ENCODE measurements at regions not wholly inside any gene's neighbourhood (a gene's known extent, or its start where the extent isn't known, plus 50 kb on each side); places are given as distances from the start of the nearest gene placed in this dataset.
"Not testable (repeated sequence)": the region's sequence is repeated elsewhere in the genome, so short reads cannot be mapped to it uniquely, and the experiment has no call there.

DNA sequence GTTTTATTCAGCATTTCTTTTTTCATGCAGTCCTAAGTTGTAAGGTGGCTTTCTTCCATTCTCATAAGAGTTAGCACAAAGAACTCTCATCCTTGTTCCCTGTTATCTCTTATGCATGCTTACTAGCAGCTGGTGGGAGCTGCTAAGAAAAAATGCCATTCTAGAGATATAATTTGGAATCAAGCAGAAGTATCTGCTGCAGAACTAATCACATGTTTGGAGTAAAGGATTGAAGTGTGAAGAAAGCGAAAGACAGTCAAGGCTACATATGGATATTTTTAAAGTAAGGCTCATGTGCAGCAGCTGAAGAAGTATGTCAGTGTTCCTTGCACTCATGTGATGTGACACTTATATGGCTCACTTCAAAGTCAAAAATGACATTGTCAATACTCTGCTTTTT lies 116.2 kb upstream of the PCED1B start:
- H3K4me3 ChIP-seq (ENCODE audit: low read depth, low read length): no peak overlapping the region
- no peak for TF ChIP-seq MYC (IDR thresholded peaks at IDR 0.05; ENCODE audit: low read depth, low read length)
- TF ChIP-seq, protein P1, sequence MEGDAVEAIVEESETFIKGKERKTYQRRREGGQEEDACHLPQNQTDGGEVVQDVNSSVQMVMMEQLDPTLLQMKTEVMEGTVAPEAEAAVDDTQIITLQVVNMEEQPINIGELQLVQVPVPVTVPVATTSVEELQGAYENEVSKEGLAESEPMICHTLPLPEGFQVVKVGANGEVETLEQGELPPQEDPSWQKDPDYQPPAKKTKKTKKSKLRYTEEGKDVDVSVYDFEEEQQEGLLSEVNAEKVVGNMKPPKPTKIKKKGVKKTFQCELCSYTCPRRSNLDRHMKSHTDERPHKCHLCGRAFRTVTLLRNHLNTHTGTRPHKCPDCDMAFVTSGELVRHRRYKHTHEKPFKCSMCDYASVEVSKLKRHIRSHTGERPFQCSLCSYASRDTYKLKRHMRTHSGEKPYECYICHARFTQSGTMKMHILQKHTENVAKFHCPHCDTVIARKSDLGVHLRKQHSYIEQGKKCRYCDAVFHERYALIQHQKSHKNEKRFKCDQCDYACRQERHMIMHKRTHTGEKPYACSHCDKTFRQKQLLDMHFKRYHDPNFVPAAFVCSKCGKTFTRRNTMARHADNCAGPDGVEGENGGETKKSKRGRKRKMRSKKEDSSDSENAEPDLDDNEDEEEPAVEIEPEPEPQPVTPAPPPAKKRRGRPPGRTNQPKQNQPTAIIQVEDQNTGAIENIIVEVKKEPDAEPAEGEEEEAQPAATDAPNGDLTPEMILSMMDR (IDR thresholded peaks at IDR 0.05; ENCODE audit: low read depth, low read length): no peak
- no peak for TF ChIP-seq POLR2A (IDR thresholded peaks at IDR 0.05; ENCODE audit: extremely low read depth, insufficient read length)
- TF ChIP-seq, protein P2, sequence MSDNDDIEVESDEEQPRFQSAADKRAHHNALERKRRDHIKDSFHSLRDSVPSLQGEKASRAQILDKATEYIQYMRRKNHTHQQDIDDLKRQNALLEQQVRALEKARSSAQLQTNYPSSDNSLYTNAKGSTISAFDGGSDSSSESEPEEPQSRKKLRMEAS (IDR thresholded peaks at IDR 0.05; ENCODE audit: low read depth, low read length): no peak
- DNase-seq (ENCODE audit: low read depth): no peak

DNA sequence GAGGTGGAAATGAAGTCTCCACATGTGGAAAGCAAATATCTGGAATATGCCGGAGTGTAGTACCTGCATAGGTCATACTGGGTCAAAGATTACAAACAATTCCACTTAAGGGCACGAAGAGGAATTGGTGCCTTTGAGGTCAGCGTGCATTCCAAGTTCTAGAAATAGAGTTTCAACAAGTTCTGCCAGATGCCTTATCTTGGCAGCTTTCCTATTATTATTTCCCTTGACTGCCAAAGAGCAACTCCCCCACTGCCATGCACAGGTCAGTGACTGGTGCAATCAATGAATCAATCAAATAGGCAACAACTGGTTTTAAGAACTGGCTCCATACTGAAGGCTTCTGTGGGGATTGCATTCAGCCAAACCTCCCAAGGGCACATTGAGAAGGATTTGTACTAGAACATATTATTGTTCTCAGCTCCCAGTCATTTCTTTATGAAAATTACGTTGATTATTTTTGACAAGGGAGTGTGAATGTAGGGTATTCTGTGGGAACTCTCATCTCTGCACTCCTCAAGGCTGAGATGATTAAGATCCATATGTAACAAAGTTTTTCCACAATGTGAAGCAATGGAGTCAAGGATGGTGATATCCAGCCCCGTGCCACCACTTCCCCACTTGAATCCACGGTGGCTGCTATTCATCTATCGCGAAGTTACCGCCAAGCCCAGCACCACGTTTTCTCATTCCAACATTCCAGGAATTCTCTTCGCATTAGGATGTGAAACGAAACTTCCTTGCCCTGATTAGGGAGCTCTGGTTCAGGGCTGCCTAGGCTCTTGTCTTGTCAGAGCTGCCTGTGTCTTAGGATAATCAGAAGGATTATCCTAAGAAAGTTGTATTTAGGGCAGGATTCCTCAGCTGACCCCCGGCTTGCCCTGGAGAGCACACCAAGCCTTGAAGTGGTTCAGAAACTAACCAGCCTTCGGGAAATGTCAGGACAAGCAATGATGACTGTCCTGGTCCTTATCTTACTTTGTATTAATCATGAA lies 115.1 kb upstream of the PCED1B start:
- TF ChIP-seq, protein P1 (IDR thresholded peaks at IDR 0.05; ENCODE audit: low read depth, low read length): no peak
- TF ChIP-seq, protein P2 (IDR thresholded peaks at IDR 0.05; ENCODE audit: low read depth, low read length): no peak
- TF ChIP-seq MYC (IDR thresholded peaks at IDR 0.05; ENCODE audit: low read depth, low read length): no peak
- no peak for TF ChIP-seq POLR2A (IDR thresholded peaks at IDR 0.05; ENCODE audit: extremely low read depth, insufficient read length)
- H3K4me3 ChIP-seq (ENCODE audit: low read depth, low read length): no peak overlapping the region
- DNase-seq (ENCODE audit: low read depth): no peak

DNA sequence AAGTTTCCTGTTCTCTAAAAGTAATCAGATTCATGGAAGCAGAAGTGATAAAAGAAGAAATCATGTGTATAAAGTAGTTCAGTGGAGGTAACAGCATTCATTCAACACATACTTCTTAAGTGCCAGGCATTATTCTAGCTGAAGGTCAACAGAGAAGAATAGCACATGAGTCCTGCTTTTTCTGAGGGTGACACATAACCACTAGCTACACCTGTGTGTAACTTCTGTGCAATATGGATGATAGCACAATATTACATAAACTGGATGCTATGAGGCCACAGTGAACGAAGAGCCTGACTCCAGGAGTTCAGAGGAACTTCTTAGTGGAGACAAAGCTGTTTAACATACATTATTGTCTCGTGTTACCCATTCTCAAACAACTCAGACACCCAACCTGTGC lies 114.3 kb upstream of the PCED1B start:
- DNase-seq (ENCODE audit: low read depth): no peak
- H3K4me3 ChIP-seq (ENCODE audit: low read depth, low read length): no peak overlapping the region
- no peak for TF ChIP-seq POLR2A (IDR thresholded peaks at IDR 0.05; ENCODE audit: extremely low read depth, insufficient read length)
- TF ChIP-seq, protein P2 (IDR thresholded peaks at IDR 0.05; ENCODE audit: low read depth, low read length): no peak
- TF ChIP-seq MYC (IDR thresholded peaks at IDR 0.05; ENCODE audit: low read depth, low read length): no peak
- TF ChIP-seq, protein P1 (IDR thresholded peaks at IDR 0.05; ENCODE audit: low read depth, low read length): no peak

DNA sequence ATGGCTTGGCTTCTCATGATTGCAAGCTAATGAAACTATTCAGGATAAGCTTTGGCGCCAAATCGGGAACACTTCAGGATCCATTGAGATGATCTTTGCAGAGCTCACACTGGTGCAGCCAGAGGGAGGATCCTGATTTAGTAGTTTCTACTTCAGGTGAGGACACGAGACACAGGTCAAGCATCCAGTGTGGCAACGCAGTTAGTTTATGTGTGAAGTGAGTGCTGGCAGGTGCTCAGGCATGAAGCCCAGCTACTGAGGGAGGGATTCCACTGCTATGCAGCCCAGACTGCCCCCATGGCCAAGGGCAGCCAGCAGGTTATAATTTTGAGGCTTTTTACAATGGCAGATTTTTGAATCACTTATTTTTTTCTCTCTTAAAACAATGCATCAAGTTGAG lies 113.5 kb upstream of the PCED1B start:
- no peak overlapping the region for H3K4me3 ChIP-seq (ENCODE audit: low read depth, low read length)
- DNase-seq (ENCODE audit: low read depth): no peak
- TF ChIP-seq, protein P1 (IDR thresholded peaks at IDR 0.05; ENCODE audit: low read depth, low read length): no peak
- no peak for TF ChIP-seq POLR2A (IDR thresholded peaks at IDR 0.05; ENCODE audit: extremely low read depth, insufficient read length)
- no peak for TF ChIP-seq MYC (IDR thresholded peaks at IDR 0.05; ENCODE audit: low read depth, low read length)
- TF ChIP-seq, protein P2 (IDR thresholded peaks at IDR 0.05; ENCODE audit: low read depth, low read length): no peak

DNA sequence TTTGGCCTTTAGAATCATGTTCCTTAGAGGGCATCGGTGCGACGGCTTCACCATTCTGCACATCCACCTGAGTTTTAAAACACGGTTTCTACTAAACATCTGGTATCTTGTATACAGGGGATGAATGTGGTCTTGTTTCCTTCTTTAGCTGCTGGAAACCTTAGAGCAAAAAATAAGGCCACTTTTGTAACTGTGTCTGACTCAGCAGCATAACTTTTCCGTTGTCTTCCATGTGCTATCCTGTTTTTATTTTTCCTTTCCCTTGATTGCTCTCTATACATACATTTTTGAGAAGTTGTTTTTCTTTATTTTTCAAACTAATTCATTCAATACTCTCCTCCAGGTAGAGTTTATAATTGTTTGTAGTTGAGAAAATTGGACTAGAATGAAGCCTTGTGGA lies 108.8 kb upstream of the PCED1B start:
- no peak overlapping the region for H3K4me3 ChIP-seq (ENCODE audit: low read depth, low read length)
- no peak for DNase-seq (ENCODE audit: low read depth)
- TF ChIP-seq, protein P1 (IDR thresholded peaks at IDR 0.05; ENCODE audit: low read depth, low read length): no peak
- TF ChIP-seq, protein P2 (IDR thresholded peaks at IDR 0.05; ENCODE audit: low read depth, low read length): no peak
- no peak for TF ChIP-seq MYC (IDR thresholded peaks at IDR 0.05; ENCODE audit: low read depth, low read length)
- no peak for TF ChIP-seq POLR2A (IDR thresholded peaks at IDR 0.05; ENCODE audit: extremely low read depth, insufficient read length)

DNA sequence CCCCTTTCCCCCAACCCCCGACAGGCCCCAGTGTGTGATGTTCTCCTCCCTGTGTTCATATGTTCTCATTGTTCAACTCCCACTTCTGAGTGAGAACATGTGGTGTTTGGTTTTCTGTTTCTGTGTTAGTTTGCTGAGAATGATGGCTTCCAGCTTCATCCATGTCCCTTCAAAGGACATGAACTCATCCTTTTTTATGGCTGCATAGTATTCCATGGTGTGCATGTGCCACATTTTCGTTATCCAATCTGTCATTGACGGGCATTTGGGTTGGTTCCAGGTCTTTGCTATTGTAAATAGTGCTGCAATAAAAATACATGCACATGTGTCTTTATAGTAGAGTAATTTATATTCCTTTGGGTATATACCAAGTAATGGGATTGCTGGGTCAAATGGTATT lies 105.5 kb upstream of the PCED1B start:
- not testable (repeated sequence) for DNase-seq (ENCODE audit: low read depth); H3K4me3 ChIP-seq (ENCODE audit: low read depth, low read length)

Data from NB4 (cell line).